GM21390 (cell line): ENCODE measurements at regions not wholly inside any gene's neighbourhood (a gene's known extent, or its start where the extent isn't known, plus 50 kb on each side); places are given as distances from the start of the nearest gene placed in this dataset.
"Not testable (repeated sequence)": the region's sequence is repeated elsewhere in the genome, so short reads cannot be mapped to it uniquely, and the experiment has no call there.

Experiments used
- ATAC-seq: cut with Tn5 transposase; IDR thresholded peaks from one replicate; pipeline ENCODE4 v1.9.1; 2021; ENCODE audit not compliant: unreplicated experiment

DNA sequence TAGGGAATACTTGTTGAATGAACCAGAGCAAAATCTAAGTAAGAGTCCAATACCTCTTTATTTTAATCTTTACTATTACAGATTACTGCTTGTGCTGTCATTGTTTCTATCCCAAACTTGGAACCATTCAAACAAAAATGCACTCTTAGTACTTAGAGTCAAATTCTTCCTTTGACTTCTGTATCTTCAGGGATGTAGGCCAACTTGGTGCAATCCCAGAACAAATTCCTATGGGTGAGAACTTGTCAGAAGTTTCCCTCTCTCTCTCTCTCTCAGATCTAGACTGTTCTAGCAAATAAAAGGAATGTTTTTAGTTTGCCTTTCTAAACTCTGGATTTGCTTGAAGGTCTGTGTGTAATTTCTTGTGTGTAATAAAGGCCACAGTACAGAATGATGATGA is 329.0 kb upstream of the TMTC4 start:
- no peak for ATAC-seq

DNA sequence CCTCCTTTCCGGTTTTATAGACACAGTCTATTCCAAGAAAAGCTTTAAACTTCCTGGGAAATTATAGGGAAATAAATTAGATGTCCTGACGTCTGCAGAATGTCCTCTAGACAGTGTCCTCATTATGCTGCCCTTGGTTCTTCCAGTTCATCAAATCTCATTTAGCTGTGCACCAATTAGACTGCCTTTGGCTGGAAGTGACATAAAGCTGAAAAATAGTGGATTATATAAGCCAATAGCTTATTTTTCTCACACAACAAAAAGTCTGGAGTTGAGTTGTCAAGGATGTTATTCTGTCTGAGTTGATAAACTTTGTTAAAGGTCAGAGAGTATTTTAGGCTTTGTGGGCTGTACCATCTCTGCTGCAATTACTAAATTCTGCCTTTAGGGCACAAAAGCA is 314.8 kb upstream of the TMTC4 start:
- ATAC-seq: no peak

DNA sequence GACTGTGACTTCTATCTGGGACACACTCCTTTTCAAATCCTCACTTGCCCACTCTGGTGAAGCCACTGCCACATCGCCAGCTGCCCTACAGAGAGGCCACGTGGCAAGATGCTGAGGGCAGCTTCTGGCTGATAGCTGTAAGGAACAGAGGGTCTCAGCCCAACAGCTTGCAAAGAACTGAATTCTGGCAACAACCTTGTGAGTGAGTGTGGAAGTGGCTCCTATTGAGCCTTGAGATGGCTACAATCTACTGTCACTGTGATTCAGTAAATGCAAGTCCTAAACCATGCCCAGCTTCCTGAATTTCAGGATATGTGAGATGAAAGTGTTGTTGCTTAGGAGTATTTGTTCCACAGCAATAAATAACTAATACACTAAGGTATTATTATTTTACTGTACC is 314.3 kb upstream of the TMTC4 start:
- no peak for ATAC-seq

GRCh38 chr13:100987948-100988347 is 313.4 kb upstream of the TMTC4 start:
- ATAC-seq: no peak

DNA sequence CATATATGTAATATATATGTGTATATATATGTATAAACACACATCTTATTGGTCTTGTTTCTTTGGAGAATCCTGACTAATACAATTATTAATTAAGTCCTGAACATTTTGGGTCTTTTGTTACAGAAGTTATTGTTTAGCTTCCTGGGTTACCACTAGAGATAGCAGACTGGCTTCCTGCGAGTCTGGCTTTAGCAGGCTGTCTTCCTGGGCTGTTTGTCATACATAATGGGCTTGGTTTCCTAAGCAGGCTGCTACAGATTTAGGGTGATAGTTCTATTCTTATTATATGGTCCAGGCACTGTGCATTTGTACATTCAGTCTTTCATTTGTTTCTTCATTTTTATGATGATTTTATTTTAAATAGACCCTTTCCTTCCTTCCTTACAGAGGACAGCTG is 312.0 kb upstream of the TMTC4 start:
- no peak for ATAC-seq

- no peak for ATAC-seq
Observed at GRCh38 chr13:100984085-100984705, 309.6 kb upstream of the TMTC4 start.

DNA sequence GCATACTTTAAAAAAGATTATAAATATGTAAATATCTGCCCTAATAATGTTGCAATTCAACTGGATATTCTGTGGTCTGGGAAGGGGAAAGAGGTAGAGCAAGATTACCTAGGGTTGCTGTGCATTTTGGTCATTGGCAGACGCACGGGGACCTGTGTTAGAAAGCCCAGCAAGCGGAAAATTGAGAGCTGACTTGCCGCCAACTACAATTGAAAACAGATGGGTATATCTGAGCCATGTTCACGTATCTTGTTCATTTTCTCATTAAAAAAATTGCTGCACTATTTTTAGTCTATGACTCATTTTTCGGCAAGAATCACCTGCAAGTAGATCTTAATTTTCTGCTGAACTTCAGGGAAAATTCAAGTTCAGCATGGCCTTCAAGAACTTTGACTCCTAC is 308.5 kb upstream of the TMTC4 start:
- ATAC-seq: no peak

DNA sequence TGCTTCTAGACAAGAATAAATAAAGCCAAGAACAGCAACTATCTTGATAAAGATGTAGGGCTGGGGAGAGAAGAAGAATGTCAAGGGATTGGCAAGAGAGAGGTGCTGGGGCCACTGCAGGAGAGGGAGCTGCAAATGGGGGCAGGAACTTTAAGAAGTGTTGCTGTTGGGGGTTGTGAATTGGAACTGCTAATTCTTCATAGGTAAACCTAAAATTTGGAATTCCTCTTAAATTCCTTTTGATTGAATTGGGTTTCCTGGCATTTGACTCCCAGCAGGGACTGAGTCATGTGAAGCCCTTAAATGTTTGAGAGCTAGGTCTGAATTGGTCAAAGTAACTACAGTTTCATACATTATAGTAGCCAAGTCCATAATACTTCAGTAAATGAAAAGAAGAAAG is 305.6 kb upstream of the TMTC4 start:
- no peak for ATAC-seq

DNA sequence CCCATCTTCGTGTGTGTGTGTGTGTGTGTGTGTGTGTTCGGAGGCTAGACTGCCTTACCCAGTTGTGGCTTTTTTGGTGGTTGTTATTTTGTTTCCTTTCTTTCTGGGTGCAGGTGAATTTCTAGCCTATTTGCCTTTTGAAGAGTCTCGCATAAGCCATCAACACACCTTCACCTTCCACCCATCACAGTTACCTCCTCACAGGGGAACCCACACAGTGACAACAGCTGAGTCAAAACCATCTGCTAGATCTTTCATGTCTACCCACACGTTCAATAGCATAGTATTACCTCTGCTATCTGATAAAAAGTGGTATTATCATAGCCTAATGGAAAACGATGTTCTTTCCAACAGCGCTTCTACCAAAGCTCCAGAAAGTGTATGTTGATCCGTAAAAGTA is 303.2 kb upstream of the TMTC4 start:
- ATAC-seq: no peak

- no peak for ATAC-seq
Observed at GRCh38 chr13:100976993-100977392, 302.4 kb upstream of the TMTC4 start.

- ATAC-seq: not testable (repeated sequence)
Observed at GRCh38 chr13:100975666-100976065, 301.1 kb upstream of the TMTC4 start.

GRCh38 chr13:100962585-100962984 is 288.0 kb upstream of the TMTC4 start:
- no peak for ATAC-seq

DNA sequence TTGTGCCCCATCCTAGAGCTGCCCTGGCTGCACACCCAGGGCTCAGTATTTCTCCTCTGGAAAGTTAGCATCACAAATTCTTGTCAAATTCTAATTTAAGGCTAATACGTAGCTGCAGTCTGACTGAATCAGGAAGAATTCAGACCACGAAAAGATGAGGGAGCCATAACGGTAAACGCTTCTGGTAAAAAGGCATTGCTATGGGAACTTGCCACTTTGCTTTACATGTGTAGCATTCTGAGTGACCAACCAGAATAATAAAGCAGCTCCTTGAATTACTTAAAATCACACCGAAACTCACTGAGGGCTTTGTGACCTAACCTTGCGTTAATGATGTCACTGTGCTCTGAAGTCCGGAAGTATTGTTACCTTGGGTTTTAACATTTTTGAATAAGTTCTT is 286.6 kb upstream of the TMTC4 start:
- no peak for ATAC-seq

GRCh38 chr13:100958831-100959230 is 284.2 kb upstream of the TMTC4 start:
- no peak for ATAC-seq

GRCh38 chr13:100957741-100958140 is 283.1 kb upstream of the TMTC4 start:
- ATAC-seq: no peak

DNA sequence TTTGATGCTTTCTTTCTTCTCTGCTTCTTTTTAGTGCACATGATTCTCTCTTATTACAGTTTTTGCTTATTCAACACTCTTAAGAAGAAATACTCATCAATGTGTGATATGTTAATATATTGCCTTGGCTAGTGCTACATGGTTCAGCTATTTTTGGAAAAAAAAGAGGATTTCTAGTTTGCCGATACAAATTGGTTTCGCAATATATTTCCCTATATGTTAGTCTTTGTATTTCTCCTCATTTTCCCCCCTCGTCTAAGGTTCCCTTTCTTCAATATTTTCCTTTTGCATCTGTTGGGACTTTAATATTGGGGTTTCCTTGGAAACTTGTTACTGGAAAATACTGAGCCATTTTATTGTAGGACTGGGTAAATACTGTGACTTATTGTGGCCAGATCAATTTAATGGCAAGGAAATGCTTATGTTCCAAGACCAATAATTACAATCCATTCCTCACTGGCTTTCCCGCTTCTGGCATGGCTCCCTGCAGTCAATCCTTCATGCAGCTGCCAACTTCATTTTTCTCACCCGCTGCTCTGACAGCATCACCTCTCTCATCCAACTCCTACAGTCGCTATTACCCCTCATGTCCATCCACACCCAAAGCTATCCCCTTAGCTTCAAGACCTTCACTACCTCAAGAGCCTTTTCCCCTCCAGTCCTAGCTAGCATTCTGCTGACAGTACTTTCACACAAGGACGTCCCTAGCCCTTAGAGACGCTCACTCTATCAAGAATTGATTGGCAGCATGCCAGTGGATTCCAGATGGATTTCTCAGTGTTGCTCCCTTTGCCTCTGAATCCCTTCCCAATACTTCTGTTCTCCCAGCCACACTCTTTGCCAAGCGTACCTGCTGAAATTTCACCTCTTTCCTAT is 280.1 kb upstream of the TMTC4 start:
- no peak for ATAC-seq

DNA sequence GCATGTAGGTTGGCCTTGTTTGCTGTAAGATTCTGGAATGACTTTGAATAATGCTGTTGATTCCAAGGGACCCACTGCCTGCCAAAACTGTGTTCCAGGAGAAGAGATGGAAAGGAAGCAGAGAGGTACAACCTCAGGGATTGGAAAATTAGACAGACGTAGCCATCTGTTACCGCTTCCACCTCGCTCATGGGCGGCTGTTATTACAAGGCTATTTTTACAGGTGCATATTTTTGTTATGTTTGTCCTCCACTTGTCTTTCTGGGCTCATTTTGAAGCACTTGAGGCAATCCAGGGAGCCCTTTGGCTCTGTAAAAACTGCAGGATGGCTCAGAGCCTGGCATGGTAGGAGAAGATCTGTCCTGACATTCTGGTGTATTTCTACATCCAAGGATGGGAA is 276.4 kb upstream of the TMTC4 start:
- ATAC-seq: no peak

DNA sequence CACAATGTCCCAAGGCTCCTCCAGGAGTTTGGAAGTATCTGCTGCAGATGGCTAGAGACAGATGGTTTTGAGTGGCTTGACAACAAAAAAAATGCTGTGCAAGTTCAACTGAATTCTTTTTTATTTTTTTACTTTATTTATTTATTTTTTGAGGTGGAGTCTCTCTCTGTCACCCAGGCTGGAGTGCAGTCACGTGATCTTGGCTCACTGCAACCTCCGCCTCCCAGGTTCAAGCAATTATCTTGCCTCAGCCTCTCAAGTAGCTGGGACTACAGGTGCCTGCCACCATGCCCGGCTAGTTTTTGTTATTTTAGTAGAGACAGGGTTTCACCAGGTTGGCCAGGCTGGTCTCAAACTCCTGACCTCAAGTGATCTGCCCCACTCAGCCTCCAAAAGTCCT is 274.3 kb upstream of the TMTC4 start:
- not testable (repeated sequence) for ATAC-seq

DNA sequence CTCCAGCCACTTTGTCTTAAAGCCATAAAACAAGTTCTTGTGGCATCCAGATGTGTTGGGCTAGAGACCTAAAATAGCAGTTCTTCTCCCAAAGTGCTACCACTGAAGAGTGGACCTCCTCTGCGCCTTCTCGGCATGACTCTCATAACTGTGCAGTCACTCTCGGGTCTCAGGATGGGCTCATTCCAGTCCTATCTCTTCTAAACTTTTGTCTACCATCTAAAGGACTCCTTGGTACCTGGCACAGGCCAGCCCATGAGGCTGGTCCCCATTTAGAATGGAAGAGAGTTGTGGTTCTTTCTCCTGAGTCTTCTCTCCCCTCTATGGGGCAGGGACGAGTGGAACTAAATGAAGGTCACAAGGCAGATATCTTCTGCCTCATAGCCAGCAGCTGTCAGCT is 272.0 kb upstream of the TMTC4 start:
- no peak for ATAC-seq

GRCh38 chr13:100944791-100945345 is 270.3 kb upstream of the TMTC4 start:
- ATAC-seq: no peak

DNA sequence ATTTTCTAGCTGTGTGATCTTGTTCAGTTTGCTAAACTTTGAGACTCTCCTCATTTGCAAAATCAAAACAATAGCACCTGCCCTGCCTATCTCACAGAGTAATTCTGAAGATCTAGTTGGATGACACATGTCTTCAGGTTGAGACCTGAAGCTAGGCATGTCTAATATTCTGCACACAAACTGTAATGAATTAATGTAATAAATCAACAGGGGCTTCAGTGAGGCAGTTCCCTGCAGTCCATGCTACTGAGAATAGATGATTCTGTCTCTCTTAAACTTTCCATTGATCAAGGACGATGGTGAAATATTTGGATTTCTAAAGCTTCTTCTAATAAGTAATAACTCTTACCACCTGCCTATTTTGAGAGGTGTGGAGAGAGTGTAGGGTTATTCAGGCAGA is 268.1 kb upstream of the TMTC4 start:
- ATAC-seq: no peak
